ENCODE measurements at regions not wholly inside any gene's neighbourhood (a gene's known extent, or its start where the extent isn't known, plus 50 kb on each side); places are given as distances from the start of the nearest gene placed in this dataset.
A peak's percentile ranks its signal among the peaks of the same experiment; 100 is the strongest.
"Not testable (repeated sequence)": the region's sequence is repeated elsewhere in the genome, so short reads cannot be mapped to it uniquely, and the experiment has no call there.

DNA sequence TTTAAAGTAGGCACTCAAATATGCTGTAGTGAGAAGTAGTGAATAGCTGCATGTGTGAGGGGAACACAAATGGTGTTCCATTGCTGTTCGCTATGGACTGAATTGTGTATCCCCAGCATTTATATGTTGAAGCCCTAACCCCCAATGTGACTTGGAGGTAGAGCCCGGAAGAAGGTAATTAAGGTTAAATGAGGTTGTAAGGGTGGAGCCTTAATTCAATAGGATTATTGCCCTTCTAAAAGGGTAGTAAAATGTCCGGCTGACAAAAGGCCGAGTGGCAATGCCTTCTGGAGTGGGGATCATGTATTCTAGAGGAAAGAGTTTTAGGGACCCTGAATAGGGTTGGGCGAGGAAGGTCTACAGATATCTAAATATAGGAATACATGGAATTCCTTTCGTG is 168.9 kb upstream of the NUDT10 start:
- Histone ChIP-seq H2AFZ (ENCODE audit: low read length) (no peak overlapping the region), H3K9me3 (ENCODE audit: low read length) (no peaks in the 10 kb centered on the region), H4K20me1 (ENCODE audit: insufficient read depth, low read length) (no peaks in the 10 kb centered on the region), H3K9me2 (ENCODE audit: insufficient read depth, low read length) (no peaks in the 10 kb centered on the region), H3K4me3 (ENCODE audit: low read depth, low read length, poor library complexity, severe bottlenecking) (no peak overlapping the region), H3K4me2 (ENCODE audit: low read length) (no peak overlapping the region), H3K36me3 (ENCODE audit: insufficient read depth, low read length) (peaks cover 6% of the 10 kb centered on the region; the same call in 1 of the 2 replicates), H3K4me1 (ENCODE audit: insufficient read depth, low read length, poor library complexity, severe bottlenecking) (no peaks in the 10 kb centered on the region), H3K27ac (ENCODE audit: low read depth, low read length, poor library complexity, severe bottlenecking) (no peak overlapping the region), H3K79me2 (ENCODE audit: insufficient read depth, low read depth, low read length) (no peaks in the 10 kb centered on the region)
- no peak for DNase-seq (ENCODE audit: low spot score)
- no TSS peak for BruUV-seq (replicated peaks)
- ChIA-PET CTCF (ENCODE audit: unreplicated experiment) (no interaction called here), POLR2A (no interaction called here)
- intact Hi-C loops (cut with micrococcal nuclease; ENCODE audit: unreplicated experiment) = no loop called here
- TF ChIP-seq EZH2phosphoT487 (IDR thresholded peaks at IDR 0.05; ENCODE audit: borderline replicate concordance, low read depth, low read length) = no peak
- TF ChIP-seq, protein P1, sequence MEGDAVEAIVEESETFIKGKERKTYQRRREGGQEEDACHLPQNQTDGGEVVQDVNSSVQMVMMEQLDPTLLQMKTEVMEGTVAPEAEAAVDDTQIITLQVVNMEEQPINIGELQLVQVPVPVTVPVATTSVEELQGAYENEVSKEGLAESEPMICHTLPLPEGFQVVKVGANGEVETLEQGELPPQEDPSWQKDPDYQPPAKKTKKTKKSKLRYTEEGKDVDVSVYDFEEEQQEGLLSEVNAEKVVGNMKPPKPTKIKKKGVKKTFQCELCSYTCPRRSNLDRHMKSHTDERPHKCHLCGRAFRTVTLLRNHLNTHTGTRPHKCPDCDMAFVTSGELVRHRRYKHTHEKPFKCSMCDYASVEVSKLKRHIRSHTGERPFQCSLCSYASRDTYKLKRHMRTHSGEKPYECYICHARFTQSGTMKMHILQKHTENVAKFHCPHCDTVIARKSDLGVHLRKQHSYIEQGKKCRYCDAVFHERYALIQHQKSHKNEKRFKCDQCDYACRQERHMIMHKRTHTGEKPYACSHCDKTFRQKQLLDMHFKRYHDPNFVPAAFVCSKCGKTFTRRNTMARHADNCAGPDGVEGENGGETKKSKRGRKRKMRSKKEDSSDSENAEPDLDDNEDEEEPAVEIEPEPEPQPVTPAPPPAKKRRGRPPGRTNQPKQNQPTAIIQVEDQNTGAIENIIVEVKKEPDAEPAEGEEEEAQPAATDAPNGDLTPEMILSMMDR (conservative IDR thresholded peaks at IDR 0.05; ENCODE audit: low read length) = no peak

DNA sequence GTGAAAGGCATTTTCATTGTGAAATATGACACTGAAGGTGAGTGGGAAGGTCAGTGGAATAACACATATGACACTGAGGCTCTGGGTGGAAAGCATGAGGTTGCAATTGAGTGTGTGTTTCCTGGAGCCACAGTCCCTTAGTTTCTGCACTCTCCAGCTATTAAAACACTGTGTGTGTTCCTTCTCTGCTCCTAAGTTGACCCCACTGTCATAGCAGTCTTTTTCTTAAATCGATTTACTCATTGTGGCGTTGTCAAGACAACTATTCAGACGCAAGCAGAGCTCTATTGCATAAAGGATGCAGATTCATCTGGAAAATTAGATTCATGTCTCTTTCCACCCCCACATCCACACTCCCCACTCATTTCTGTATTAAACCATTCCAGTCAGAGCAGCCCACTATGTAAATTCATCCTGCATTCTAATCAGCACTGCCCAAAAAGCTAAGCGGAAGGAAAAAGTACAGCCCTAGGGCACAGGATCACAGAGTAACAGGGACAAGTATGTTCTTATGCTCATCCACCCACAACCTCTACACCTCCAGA is 154.2 kb upstream of the NUDT10 start:
- DNase-seq (ENCODE audit: low spot score); H3K79me2 ChIP-seq (ENCODE audit: insufficient read depth, low read depth, low read length); H3K9me2 ChIP-seq (ENCODE audit: insufficient read depth, low read length); H3K27ac ChIP-seq (ENCODE audit: low read depth, low read length, poor library complexity, severe bottlenecking); intact Hi-C loops (cut with micrococcal nuclease; ENCODE audit: unreplicated experiment); CTCF ChIA-PET (ENCODE audit: unreplicated experiment); H3K4me3 ChIP-seq (ENCODE audit: low read depth, low read length, poor library complexity, severe bottlenecking); POLR2A ChIA-PET; H3K36me3 ChIP-seq (ENCODE audit: insufficient read depth, low read length); BruUV-seq (replicated peaks); H3K4me1 ChIP-seq (ENCODE audit: insufficient read depth, low read length, poor library complexity, severe bottlenecking); H3K4me2 ChIP-seq (ENCODE audit: low read length); H4K20me1 ChIP-seq (ENCODE audit: insufficient read depth, low read length); H3K9me3 ChIP-seq (ENCODE audit: low read length); H2AFZ ChIP-seq (ENCODE audit: low read length): not testable (repeated sequence)

- POLR2A ChIA-PET = not testable (repeated sequence)
Observed at GRCh38 chrX:51179805-51180204, 152.8 kb upstream of the NUDT10 start.

GRCh38 chrX:51182545-51182944 is 150.1 kb upstream of the NUDT10 start:
- Histone ChIP-seq H3K4me2 (ENCODE audit: low read length) (no peak overlapping the region), H2AFZ (ENCODE audit: low read length) (no peak overlapping the region), H3K36me3 (ENCODE audit: insufficient read depth, low read length) (peaks cover 3% of the 10 kb centered on the region; the same call in 1 of the 2 replicates), H3K4me3 (ENCODE audit: low read depth, low read length, poor library complexity, severe bottlenecking) (no peak overlapping the region), H4K20me1 (ENCODE audit: insufficient read depth, low read length) (no peaks in the 10 kb centered on the region), H3K9me3 (ENCODE audit: low read length) (no peaks in the 10 kb centered on the region), H3K27ac (ENCODE audit: low read depth, low read length, poor library complexity, severe bottlenecking) (no peak overlapping the region), H3K79me2 (ENCODE audit: insufficient read depth, low read depth, low read length) (no peaks in the 10 kb centered on the region), H3K4me1 (ENCODE audit: insufficient read depth, low read length, poor library complexity, severe bottlenecking) (peaks cover 6% of the 10 kb centered on the region), H3K9me2 (ENCODE audit: insufficient read depth, low read length) (no peaks in the 10 kb centered on the region)
- POLR2A ChIA-PET = no interaction called here
- intact Hi-C loops (cut with micrococcal nuclease; ENCODE audit: unreplicated experiment) = no loop called here
- BruUV-seq (replicated peaks) = no TSS peak
- no peak for DNase-seq (ENCODE audit: low spot score)
- CTCF ChIA-PET (ENCODE audit: unreplicated experiment) = no interaction called here
- no peak for TF ChIP-seq EZH2phosphoT487 (IDR thresholded peaks at IDR 0.05; ENCODE audit: borderline replicate concordance, low read depth, low read length)
- TF ChIP-seq, protein P1 (conservative IDR thresholded peaks at IDR 0.05; ENCODE audit: low read length) = 0 out of 2 replicates have a peak, but pooled peaks have one; percentile 17

More at GRCh38 chrX:51179805-51180204, 152.8 kb upstream of the NUDT10 start:
- H3K79me2 ChIP-seq (ENCODE audit: insufficient read depth, low read depth, low read length); H3K4me3 ChIP-seq (ENCODE audit: low read depth, low read length, poor library complexity, severe bottlenecking); DNase-seq (ENCODE audit: low spot score); CTCF ChIA-PET (ENCODE audit: unreplicated experiment); H2AFZ ChIP-seq (ENCODE audit: low read length); H3K9me3 ChIP-seq (ENCODE audit: low read length); H3K36me3 ChIP-seq (ENCODE audit: insufficient read depth, low read length); H3K27ac ChIP-seq (ENCODE audit: low read depth, low read length, poor library complexity, severe bottlenecking); H3K9me2 ChIP-seq (ENCODE audit: insufficient read depth, low read length); intact Hi-C loops (cut with micrococcal nuclease; ENCODE audit: unreplicated experiment); H3K4me2 ChIP-seq (ENCODE audit: low read length); H4K20me1 ChIP-seq (ENCODE audit: insufficient read depth, low read length); BruUV-seq (replicated peaks); H3K4me1 ChIP-seq (ENCODE audit: insufficient read depth, low read length, poor library complexity, severe bottlenecking): not testable (repeated sequence)
